ENCODE measurements at regions not wholly inside any gene's neighbourhood (a gene's known extent, or its start where the extent isn't known, plus 50 kb on each side); places are given as distances from the start of the nearest gene placed in this dataset.

- TF ChIP-seq CREB5 (CRISPR knock-in tag; IDR thresholded peaks at IDR 0.05; ENCODE audit: low read depth), result no peak
- no peak for TF ChIP-seq OSR1 (CRISPR knock-in tag; IDR thresholded peaks at IDR 0.05)
- TF ChIP-seq, protein P1, sequence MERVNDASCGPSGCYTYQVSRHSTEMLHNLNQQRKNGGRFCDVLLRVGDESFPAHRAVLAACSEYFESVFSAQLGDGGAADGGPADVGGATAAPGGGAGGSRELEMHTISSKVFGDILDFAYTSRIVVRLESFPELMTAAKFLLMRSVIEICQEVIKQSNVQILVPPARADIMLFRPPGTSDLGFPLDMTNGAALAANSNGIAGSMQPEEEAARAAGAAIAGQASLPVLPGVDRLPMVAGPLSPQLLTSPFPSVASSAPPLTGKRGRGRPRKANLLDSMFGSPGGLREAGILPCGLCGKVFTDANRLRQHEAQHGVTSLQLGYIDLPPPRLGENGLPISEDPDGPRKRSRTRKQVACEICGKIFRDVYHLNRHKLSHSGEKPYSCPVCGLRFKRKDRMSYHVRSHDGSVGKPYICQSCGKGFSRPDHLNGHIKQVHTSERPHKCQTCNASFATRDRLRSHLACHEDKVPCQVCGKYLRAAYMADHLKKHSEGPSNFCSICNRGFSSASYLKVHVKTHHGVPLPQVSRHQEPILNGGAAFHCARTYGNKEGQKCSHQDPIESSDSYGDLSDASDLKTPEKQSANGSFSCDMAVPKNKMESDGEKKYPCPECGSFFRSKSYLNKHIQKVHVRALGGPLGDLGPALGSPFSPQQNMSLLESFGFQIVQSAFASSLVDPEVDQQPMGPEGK (CRISPR knock-in tag; IDR thresholded peaks at IDR 0.05; ENCODE audit: borderline replicate concordance), result no peak
- TF ChIP-seq, protein P2, sequence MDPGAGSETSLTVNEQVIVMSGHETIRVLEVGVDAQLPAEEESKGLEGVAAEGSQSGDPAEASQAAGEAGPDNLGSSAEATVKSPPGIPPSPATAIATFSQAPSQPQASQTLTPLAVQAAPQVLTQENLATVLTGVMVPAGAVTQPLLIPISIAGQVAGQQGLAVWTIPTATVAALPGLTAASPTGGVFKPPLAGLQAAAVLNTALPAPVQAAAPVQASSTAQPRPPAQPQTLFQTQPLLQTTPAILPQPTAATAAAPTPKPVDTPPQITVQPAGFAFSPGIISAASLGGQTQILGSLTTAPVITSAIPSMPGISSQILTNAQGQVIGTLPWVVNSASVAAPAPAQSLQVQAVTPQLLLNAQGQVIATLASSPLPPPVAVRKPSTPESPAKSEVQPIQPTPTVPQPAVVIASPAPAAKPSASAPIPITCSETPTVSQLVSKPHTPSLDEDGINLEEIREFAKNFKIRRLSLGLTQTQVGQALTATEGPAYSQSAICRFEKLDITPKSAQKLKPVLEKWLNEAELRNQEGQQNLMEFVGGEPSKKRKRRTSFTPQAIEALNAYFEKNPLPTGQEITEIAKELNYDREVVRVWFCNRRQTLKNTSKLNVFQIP (CRISPR knock-in tag; IDR thresholded peaks at IDR 0.05; ENCODE audit: borderline replicate concordance, low read depth), result no peak
- TF ChIP-seq ZFP30 (CRISPR knock-in tag; IDR thresholded peaks at IDR 0.05), result no peak
- no peak for TF ChIP-seq ZFP3 (CRISPR knock-in tag; IDR thresholded peaks at IDR 0.05)
- TF ChIP-seq RARB (CRISPR knock-in tag; IDR thresholded peaks at IDR 0.05), result no peak
- no peak for TF ChIP-seq ZNF8 (CRISPR knock-in tag; IDR thresholded peaks at IDR 0.05)
- TF ChIP-seq TSHZ2 (CRISPR knock-in tag; IDR thresholded peaks at IDR 0.05), result no peak
- no peak for TF ChIP-seq ESRRG (CRISPR knock-in tag; IDR thresholded peaks at IDR 0.05)
These were observed 93.6 kb downstream of the MRPL36 start for GRCh38 chr5:1706021-1706420.
